HUDEP-2 (cell line): ENCODE measurements at regions not wholly inside any gene's neighbourhood (a gene's known extent, or its start where the extent isn't known, plus 50 kb on each side); places are given as distances from the start of the nearest gene placed in this dataset.

ENCODE experiments used
- DNase-seq, 76 experiments: peaks; one replicate each; lab custom pipeline; 2025; ENCODE audit not compliant: unreplicated experiment in 76 of 76; lab: John Stamatoyannopoulos, UW

- DNase-seq, result no peak
These were observed 89.5 kb upstream of the IL12A start for GRCh38 chr3:159899166-159899565.

GRCh38 chr3:159902546-159903314 is 85.9 kb upstream of the IL12A start:
- no peak for DNase-seq

GRCh38 chr3:159904455-159904854 is 84.2 kb upstream of the IL12A start:
- no peak for DNase-seq

GRCh38 chr3:159904911-159905310 is 83.7 kb upstream of the IL12A start:
- DNase-seq, result no peak

- no peak for DNase-seq
These were observed 80.8 kb upstream of the IL12A start for GRCh38 chr3:159907828-159908227.

- no peak for DNase-seq
These were observed 77.5 kb upstream of the IL12A start for GRCh38 chr3:159910991-159911663.

GRCh38 chr3:159911664-159912037 is 77.0 kb upstream of the IL12A start:
- DNase-seq, result no peak

- DNase-seq, result no peak
These were observed 74.8 kb upstream of the IL12A start for GRCh38 chr3:159913712-159914414.

- DNase-seq, result no peak
These were observed 74.2 kb upstream of the IL12A start for GRCh38 chr3:159914426-159914825.

- DNase-seq, result no peak
These were observed 72.6 kb upstream of the IL12A start for GRCh38 chr3:159916052-159916451.

- DNase-seq, result no peak
These were observed 71.5 kb upstream of the IL12A start for GRCh38 chr3:159917141-159917540.

- no peak for DNase-seq
These were observed 68.8 kb upstream of the IL12A start for GRCh38 chr3:159919873-159920272.

GRCh38 chr3:159922193-159922840 is 66.3 kb upstream of the IL12A start:
- DNase-seq, result no peak

GRCh38 chr3:159922861-159923312 is 65.7 kb upstream of the IL12A start:
- no peak for DNase-seq

GRCh38 chr3:159923336-159923735 is 65.3 kb upstream of the IL12A start:
- no peak for DNase-seq

GRCh38 chr3:159923956-159924355 is 64.7 kb upstream of the IL12A start:
- DNase-seq, result no peak

GRCh38 chr3:159924411-159924810 is 64.2 kb upstream of the IL12A start:
- no peak for DNase-seq

- DNase-seq, result no peak
These were observed 63.4 kb upstream of the IL12A start for GRCh38 chr3:159925248-159925647.

- DNase-seq, result no peak
These were observed 62.1 kb upstream of the IL12A start for GRCh38 chr3:159926573-159926972.

- DNase-seq, result no peak
These were observed 60.6 kb upstream of the IL12A start for GRCh38 chr3:159928071-159928491.

GRCh38 chr3:159928666-159929065 is 60.0 kb upstream of the IL12A start:
- no peak for DNase-seq
